ENCODE measurements at regions not wholly inside any gene's neighbourhood (a gene's known extent, or its start where the extent isn't known, plus 50 kb on each side); places are given as distances from the start of the nearest gene placed in this dataset.

DNA sequence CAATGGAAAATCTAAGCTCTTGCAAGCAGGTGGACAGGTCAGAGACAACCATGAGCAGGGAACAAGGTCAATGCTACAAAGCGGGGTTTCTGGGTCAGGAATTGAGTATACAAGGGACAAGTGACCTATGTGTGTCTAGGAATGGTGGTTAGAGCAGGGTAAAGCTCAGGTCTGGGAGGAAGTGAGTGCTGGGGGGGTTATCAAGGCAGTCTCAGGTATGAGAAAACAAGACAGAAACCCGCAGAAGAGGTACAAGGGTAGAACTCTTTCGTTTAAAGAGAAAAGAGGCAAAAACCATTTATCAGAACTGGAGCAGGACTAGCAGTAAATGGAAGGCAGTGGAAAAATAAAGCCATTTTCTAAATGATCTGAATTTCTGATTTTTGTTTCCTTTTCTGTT lies 298.4 kb downstream of the ALDH8A1 start:
- TF ChIP-seq, protein P1, sequence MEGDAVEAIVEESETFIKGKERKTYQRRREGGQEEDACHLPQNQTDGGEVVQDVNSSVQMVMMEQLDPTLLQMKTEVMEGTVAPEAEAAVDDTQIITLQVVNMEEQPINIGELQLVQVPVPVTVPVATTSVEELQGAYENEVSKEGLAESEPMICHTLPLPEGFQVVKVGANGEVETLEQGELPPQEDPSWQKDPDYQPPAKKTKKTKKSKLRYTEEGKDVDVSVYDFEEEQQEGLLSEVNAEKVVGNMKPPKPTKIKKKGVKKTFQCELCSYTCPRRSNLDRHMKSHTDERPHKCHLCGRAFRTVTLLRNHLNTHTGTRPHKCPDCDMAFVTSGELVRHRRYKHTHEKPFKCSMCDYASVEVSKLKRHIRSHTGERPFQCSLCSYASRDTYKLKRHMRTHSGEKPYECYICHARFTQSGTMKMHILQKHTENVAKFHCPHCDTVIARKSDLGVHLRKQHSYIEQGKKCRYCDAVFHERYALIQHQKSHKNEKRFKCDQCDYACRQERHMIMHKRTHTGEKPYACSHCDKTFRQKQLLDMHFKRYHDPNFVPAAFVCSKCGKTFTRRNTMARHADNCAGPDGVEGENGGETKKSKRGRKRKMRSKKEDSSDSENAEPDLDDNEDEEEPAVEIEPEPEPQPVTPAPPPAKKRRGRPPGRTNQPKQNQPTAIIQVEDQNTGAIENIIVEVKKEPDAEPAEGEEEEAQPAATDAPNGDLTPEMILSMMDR (conservative IDR thresholded peaks at IDR 0.05 in 1 of 2, IDR thresholded peaks at IDR 0.05 in 1 of 2; ENCODE audit: low read depth in 1 of 2, low read length in 2 of 2) = no peak
- no peak for TF ChIP-seq EZH2 (IDR thresholded peaks at IDR 0.05; ENCODE audit: low read length, missing control alignments)
